LNCAP (cell line): ENCODE measurements at regions not wholly inside any gene's neighbourhood (a gene's known extent, or its start where the extent isn't known, plus 50 kb on each side); places are given as distances from the start of the nearest gene placed in this dataset.

ENCODE experiments used
- TF ChIP-seq, protein P1 (sequence below): fragments of 450-650 bp; IDR thresholded peaks from 2 replicates; pipeline ENCODE4 v1.5.1; 2017; ENCODE audit warnings: mild to moderate bottlenecking

DNA sequence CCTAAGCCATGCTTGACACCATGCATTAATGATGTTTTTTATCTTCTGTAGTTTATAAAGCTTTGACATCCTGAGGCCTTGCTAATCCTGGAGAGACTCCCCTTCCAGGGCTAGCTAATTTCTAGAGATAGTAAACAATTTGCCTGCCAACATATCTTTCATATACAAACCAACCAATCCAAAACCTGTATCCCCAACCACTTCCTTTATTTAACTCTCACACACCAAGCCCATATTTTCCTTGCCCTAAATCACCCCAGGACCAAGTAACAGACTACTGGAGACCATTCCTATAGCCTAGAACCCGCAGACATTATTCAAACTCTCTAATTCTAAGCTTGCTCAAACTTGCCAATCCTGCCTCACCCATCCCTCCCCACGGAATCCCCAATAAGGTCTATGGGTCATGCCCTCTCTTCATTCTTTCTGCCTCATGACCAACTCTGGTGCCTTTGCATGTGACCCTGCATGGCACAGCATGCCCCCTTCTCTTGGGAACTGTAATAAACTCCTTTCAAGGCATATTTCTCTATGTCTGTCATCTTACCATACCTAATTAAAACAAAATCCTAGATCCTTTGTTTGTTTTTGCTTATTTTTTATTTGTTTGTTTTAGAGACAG is 116.6 kb upstream of the CACUL1 start:
- TF ChIP-seq, protein P1, sequence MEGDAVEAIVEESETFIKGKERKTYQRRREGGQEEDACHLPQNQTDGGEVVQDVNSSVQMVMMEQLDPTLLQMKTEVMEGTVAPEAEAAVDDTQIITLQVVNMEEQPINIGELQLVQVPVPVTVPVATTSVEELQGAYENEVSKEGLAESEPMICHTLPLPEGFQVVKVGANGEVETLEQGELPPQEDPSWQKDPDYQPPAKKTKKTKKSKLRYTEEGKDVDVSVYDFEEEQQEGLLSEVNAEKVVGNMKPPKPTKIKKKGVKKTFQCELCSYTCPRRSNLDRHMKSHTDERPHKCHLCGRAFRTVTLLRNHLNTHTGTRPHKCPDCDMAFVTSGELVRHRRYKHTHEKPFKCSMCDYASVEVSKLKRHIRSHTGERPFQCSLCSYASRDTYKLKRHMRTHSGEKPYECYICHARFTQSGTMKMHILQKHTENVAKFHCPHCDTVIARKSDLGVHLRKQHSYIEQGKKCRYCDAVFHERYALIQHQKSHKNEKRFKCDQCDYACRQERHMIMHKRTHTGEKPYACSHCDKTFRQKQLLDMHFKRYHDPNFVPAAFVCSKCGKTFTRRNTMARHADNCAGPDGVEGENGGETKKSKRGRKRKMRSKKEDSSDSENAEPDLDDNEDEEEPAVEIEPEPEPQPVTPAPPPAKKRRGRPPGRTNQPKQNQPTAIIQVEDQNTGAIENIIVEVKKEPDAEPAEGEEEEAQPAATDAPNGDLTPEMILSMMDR, result no peak

DNA sequence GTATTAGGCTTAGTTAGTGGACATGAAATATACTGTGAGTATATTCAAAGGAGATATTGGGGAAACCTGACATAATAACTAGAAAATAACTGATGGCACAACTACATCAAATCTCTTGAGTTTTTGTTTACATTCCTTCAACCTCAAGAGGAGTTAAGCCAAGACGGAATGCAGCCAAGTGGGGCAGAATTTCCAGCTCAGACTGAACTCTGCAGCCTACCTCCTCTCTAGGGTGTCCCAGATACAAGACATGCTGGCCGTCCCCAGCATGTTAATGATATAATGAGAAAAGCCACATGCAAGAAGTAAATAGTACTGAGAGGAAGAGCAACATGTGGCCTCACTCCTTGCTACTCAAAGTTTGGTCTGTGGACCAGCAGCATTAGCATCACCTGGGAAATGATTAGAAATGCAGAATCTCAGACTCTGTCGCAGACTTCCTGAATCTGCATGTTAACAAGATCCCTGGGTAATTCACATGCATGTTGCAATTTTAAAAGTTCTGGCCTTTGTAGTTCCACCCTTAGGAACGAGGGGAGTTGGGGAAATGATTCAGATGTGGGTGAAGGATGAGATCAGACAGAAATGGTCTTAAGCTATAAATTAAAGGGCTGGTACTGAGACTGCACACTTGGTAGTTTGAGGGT is 118.4 kb upstream of the CACUL1 start:
- TF ChIP-seq, protein P1, result no peak

DNA sequence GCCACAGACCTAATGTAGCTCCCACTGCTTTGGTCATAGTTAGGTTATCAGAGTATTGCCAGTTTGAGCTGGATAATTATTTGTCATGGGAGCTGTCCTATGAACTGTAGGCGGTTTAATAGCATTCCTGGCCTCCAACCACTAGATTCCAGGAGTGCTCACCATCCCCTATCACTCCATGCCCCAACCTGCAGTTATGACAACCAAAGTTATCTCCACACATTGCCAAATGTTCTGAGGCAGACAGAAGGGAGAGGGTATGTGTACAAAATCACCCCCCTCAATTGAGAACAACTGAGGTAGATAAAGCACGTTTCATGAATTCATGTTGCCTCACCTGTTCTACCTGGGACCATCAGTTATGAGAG is 119.0 kb upstream of the CACUL1 start:
- TF ChIP-seq, protein P1, result no peak

DNA sequence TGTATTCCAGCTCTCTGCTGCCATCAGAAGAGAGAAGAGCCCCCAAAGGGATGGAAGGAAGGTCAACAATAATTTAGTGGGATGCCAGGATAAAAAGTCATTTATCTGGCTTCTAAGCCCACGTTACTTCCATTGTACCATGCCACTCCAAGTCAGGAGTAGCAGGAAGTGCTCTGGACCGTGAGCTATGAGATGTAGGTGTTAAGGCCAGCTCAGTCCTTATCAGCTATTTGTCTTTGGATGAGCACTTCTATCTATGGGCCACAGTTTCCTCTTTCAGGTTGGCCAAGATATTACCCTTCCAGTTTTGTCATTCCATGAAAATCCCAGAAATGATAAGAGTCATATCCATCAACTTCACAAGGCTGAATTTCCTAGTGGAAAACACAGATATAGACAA is 119.4 kb upstream of the CACUL1 start:
- TF ChIP-seq, protein P1, result no peak

DNA sequence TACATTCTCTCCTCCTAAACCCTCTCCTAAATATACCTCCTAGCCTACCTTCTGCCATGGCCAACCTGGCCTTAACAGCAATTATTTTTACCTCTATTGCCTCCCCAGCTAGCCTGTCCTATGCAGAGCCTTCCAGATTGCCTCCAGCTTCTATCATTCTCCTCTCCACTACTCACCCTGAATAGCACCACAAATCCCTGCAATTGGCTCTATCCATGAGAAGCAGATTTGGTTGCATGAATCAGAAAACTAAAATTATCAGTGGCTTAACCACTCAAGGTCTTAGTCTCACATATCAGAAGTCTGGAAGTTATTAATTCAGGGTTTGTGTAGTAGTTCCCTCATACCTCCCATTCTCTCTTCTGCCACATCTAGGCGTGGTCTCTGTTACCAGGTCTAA is 120.3 kb upstream of the CACUL1 start:
- TF ChIP-seq, protein P1, result no peak

DNA sequence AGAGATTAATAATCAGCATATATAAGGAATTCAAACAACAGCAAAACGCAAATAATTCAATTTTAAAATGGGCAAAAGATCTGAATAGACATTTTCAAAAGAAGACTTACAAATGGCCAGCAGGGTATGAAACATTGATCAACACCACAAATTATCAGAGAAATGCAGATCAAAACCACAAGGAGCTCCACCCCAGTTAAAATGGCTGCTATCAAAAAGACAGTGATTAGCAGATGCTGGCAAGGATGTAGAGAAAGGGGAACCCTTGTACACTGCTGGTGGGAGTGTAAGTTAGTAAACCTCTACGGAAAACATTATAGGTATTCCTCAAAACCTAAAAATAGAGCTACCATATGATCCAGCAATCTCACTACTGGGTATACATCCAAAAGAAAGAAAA is 128.0 kb upstream of the CACUL1 start:
- TF ChIP-seq, protein P1, result no peak

DNA sequence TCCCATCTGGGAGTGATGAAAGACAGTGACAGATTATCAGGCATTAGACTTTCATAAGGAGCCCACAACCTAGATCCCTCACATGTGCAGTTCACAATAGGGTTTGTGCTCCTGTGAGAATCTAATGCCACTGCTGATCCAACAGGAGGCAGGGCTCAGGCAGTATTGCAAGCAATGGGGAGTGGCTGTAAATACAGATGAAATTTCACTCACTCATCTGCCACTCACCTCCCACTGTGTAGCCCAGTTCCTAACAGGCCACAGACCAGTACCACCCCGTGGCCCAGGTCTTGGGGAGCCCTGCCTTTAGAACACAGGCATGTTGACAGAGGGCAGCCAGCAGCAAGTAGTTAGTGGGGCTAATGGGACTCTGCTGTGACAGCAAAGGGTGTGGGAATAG is 137.3 kb upstream of the NANOS1 start:
- TF ChIP-seq, protein P1, result no peak
